COLO668 (cell line): ENCODE measurements at regions not wholly inside any gene's neighbourhood (a gene's known extent, or its start where the extent isn't known, plus 50 kb on each side); places are given as distances from the start of the nearest gene placed in this dataset.
"Not testable (repeated sequence)": the region's sequence is repeated elsewhere in the genome, so short reads cannot be mapped to it uniquely, and the experiment has no call there.

Source experiments
- DNase-seq: peaks from one replicate; lab custom pipeline; 2025; ENCODE audit not compliant: unreplicated experiment; lab: John Stamatoyannopoulos, UW

- DNase-seq = not testable (repeated sequence)
Observed at GRCh38 chr6:57708061-57708460, 390.6 kb downstream of the PRIM2 start.

GRCh38 chr6:57722546-57722945, 405.1 kb downstream of the PRIM2 start:
- not testable (repeated sequence) for DNase-seq

- DNase-seq = not testable (repeated sequence)
Observed at GRCh38 chr6:57723815-57724401, 406.5 kb downstream of the PRIM2 start.

DNA sequence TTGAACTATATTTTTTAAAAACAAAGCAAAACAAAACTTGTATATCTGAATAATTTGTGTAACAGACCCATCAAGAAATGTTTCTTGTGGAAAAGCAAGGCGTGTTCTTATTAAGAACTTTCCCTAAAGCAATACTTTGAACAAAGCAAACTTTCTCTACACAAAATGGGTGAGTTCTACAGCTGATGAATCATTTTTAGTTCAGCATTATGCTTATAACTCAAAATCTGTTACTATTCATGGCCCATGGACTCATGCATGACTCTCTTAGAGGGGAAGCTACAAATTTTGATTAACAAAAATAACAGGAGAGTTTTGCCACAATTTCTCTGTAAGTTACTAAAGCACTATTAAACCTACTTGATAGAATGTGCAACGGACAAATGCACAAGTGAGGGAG, 412.0 kb downstream of the PRIM2 start:
- DNase-seq = not testable (repeated sequence)

- not testable (repeated sequence) for DNase-seq
Observed at GRCh38 chr6:57730726-57731125, 413.3 kb downstream of the PRIM2 start.

DNA sequence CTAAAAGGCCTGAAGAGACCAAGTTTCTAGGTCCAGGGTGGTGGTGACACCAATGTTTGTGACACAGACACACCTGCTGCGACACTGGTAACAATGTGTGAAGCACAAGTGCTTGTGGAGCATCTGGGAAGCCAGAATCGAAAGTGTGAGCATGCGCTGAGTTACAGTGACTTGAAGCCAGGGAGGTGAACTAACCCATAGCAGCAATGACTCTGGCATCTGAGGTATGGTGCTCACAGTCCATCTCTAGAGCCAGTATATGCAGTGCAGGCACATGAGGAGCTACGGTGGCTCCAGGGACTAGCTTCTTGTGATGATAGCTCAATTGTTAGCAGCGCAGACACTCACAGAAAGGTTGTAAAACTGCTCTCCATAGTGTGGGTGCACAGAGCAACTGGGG, 430.3 kb downstream of the PRIM2 start:
- not testable (repeated sequence) for DNase-seq

GRCh38 chr6:57759850-57760249, 442.4 kb downstream of the PRIM2 start:
- not testable (repeated sequence) for DNase-seq

DNA sequence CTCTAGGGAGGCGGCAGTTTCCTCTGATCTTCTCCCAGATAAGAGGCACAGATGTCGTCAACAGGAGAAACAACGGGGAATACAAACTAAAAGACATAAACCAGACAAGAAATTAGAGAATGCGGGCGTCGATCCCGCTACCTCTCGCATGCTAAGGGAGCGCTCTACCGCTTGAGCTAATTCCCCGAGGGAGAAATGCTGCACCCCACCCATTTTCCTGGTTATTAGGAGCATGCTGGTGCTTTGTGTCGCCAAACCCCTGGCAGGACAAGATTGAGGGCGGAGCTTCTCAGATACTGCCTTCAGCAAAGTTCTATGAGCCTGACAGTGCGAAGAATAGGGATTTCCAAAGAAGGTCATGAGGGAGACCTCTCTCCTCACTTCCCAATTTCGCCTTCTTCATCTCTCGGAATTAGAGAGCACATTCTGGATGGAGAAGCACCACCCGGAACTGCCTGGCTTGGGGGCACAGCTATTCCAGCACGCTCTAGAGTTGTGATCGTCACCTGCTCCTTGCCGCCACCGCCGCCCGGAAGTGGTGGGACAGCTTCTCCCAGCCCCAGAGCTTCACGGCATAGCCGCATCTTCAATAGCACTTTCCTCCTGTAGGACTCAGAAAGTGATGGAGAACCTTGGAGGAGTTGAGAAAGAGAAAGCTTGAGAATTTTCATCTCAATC, 475.4 kb downstream of the PRIM2 start:
- not testable (repeated sequence) for DNase-seq

DNA sequence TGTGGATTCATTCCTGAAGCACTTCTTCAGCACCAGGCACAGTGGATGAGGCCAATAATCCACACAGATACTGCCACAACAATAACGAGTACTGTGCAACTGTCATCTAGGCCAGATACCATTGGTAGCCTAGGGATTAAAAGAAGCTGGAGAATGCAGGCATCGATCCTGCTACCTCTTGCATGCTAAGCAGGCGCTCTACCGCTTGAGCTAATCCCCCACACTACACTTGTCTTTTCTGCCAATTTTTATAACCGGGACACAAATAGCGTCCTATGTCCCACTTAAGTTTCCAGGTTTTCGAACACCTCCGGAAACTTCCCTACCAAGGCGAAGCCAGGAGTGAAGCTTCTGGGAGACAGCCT, 475.9 kb downstream of the PRIM2 start:
- not testable (repeated sequence) for DNase-seq

DNA sequence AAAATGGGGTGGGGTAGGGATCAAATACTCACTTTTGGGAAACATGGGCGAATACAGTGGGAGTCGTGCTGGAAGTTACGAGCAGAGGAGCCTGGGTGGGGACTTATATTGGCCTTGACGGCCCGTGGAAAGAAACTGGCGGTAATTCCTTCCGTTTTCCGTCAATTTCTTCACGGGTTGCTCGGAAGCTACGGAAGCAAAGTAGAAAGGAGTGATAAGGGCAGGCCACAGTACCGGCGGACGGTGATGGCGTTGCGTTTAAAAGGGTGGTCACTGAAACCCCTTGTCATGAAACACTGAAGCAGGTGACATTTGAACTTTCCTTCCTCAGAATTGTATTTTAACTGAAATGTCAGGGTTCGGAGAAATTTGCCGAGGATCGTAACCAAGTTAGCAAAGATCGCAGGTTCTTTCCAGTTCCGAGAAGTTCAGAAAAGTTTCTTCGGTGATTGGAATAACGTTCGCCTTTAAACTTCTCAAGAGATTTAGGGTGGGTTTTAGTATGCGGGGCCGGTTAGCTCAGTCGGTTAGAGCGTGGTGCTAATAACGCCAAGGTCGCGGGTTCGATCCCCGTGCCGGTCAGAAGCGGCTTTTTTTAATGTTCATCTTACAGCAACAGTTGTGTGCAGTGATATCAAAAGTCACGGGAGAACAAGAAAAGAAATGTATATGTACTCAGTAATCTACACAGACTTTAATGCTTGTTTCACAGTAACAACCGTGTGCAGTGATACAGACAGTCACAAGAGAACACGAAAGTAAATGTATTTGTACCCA, 482.5 kb downstream of the PRIM2 start:
- not testable (repeated sequence) for DNase-seq

- DNase-seq = not testable (repeated sequence)
Observed at GRCh38 chr6:57808581-57808980, 491.2 kb downstream of the PRIM2 start.

DNA sequence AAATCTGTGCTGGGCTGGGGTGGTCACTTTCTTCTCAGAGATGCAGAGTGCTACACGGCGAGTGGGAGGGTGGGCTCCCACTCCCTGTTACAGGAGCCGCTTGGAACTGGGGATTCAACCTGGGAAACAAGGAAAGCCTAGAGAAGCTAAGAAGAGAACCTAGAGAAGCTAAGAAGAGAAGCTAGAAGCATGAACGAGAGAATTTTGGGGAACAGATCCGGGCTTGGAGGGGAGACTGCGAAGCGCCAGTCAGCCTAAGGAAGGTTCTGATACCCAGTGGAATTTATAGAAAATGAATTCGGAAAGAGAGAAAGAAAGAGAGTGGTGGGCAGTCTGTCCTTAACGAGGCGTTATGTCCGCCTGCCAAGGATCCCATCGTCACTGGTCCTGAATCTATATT, 492.0 kb downstream of the PRIM2 start:
- not testable (repeated sequence) for DNase-seq

DNA sequence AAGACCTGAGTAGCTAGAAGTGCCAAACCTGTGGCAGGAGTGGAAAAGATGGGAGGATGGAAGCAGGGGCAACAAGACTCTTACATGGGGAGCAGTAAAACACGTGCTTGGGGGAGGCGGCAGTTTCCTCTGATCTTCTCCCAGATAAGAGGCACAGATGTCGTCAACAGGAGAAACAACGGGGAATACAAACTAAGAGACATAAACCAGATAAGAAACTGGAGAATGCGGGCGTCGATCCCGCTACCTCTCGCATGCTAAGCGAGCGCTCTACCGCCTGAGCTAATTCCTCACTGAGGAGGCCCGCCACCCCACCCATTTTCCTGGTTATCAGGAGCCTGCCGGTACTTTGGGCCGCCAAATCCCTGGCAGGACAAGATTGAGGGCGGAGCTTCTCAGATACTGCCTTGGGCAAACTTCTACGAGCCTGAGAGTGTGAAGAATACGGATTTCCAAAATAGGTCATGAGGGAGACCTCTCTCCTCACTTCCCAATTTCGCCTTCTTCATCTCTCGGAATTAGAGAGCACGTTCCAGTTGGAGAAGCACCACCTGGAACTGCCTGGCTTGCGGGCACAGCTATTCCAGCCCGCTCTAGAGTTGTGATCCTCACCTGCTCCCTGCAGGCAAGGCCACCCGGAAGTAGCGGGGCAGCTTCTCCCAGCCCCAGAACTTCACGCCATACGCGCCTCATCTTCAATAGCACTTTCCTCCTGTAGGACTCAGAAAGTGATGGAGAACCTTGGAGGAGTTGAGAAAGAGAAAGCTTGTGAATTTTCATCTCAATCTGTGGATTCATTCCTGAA, 496.0 kb downstream of the PRIM2 start:
- not testable (repeated sequence) for DNase-seq

DNA sequence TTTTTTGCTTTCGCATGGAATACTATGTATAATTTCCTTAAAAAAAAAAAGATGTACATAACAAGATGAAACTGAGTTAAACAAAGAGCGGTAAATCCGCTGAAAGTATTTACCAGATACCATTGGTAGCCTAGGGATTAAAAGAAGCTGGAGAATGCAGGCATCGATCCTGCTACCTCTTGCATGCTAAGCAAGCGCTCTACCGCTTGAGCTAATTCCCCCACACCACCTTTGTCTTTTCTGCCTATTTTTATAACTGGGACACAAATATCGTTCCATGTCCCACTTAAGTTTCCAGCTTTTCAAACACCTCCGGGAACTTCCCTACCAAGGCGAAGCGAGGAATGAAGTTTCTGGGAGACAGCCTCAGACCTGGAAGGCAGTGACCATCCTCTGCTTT, 498.4 kb downstream of the PRIM2 start:
- not testable (repeated sequence) for DNase-seq

DNA sequence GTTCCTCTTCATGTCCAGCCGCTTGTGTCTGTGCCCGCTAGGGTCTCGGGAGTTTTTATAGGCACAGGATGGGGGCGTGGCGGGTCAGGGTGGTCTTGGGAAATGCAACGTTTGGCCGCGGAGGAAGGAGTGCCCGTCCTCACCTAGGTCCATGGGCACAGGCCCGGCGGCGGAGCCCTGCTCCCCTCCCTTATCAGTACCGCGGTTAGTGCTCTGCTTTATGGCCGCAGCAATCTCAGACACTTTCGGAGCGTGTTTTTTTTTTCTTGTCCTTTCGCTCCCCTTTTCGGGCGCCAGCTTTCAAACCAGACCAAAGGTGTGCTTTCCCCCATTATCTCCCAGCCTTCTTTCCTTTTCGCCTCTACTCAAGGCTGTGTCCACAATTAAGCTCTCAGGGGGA, 503.9 kb downstream of the PRIM2 start:
- not testable (repeated sequence) for DNase-seq

- not testable (repeated sequence) for DNase-seq
Observed at GRCh38 chr6:57822448-57822847, 505.0 kb downstream of the PRIM2 start.

- DNase-seq = no peak
Observed at GRCh38 chr6:57822896-57823358, 505.5 kb downstream of the PRIM2 start.

DNA sequence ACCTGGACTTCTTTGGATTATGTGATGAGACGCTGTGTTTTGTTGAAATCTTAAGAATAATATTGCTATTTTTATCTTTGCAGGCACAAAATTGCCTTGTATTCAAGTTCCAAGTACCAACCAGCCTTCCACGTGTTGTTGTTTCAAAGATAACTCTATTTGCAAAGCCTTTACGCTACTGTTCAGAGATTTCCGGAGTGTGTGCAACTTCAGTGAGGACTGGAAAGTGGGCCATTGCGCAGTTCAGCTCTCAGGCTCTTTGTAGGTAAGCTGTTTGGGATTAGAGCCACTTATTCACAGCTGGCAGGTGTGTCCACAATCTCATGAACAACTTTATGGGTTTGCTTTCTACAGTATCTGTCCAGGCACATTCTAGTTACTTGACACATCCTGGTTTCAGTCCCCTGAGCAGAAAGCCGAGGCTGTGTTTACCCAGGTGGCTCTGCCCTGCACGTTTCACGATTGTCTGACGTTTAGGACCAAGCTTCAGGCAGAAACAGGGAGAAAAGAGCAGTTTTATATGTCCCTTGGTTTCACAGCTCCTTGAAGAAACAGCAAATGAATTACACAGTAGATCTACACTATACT, 520.3 kb downstream of the PRIM2 start:
- peak; percentile 39 for DNase-seq

DNA sequence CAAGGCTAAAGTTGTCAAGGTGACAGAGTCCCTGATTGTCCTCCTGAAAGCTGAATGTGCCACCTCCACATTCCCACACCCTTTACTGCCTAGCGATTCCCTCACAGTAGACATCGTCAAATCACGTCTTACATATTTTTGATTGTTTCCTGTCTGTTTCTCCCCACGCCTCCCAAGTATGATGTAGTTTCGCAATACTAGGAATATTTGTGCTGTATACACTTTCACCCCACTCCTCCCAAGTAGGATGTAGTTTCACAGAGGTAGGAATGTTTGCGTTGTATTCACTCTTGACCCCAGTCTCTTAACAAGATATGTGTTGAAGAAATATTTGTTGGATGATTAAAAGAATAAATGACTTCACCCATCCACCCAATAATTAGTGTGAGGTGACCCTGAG, 524.1 kb downstream of the PRIM2 start:
- DNase-seq = not testable (repeated sequence)

- not testable (repeated sequence) for DNase-seq
Observed at GRCh38 chr6:57853745-57854407, 536.4 kb downstream of the PRIM2 start.
